ENCODE measurements at regions not wholly inside any gene's neighbourhood (a gene's known extent, or its start where the extent isn't known, plus 50 kb on each side); places are given as distances from the start of the nearest gene placed in this dataset.

DNA sequence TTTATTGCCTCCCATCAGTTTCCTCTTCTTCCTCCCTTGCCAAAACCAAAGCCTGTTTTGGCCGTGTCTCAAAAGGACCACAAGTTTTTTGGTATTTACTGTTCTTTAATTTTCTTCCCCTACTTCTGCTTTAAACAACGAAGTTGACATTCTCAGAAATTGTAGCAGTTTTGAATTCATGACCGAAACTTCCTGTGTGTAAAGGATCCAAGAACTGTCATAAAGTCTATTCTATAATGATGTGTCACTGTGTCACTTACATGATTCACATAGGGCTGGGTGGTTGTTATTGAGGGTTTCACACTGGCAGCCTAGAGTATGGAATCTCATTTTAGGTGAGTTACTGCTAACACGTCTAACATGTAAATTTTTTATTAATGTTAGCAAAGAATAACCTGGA is 741.0 kb upstream of the KLHL1 start:
- peaks cover 6% of the 10 kb centered on the region for H3K4me1 ChIP-seq (ENCODE audit: control insufficient read depth, insufficient read depth, low read length)
- no peak overlapping the region for H3K4me3 ChIP-seq (ENCODE audit: low read length)
- no peaks in the 10 kb centered on the region for H3K36me3 ChIP-seq (ENCODE audit: control insufficient read depth, insufficient read depth, low read length)
- H3K9me3 ChIP-seq (ENCODE audit: control insufficient read depth, low read length), result no peaks in the 10 kb centered on the region
- no peaks in the 10 kb centered on the region for H3K27me3 ChIP-seq (ENCODE audit: control insufficient read depth, insufficient read depth, low read length)
- no peak overlapping the region for H3K9ac ChIP-seq (ENCODE audit: low read length)

DNA sequence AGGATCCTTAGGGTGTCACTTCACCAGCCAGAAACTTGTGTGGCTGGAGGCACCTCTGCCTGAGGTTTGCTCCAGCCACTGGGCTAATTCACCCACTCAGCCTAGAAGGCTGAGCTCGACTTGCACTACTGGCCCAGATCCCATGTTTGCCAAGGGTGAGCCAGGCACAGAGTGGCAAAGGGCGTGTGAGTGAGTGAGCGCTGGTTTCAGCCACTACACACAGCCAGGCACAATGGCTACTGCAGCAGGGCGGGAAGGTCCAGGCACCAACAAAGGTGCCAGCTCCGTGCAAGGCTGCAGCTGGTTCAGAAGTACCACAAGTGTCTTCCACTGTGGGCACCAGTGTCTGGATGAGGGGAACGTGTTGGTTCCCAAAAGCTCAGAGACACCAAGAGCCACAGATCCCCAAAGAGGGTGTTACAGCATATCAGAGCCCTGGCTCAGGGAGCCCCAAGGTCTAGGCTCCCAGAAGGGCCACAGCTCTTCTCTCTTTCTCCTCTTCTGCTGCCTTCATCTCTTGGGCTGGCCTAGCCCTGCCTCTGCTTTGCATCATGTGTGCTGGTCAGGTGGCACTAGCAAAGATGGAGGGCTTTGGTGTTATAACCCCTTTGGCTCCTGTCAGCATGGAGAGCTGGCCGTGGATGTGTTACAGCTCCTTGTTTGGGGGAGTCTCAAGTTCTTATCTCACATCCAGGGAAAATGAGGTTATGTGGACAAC is 736.3 kb upstream of the KLHL1 start:
- no peak overlapping the region for H3K4me3 ChIP-seq (ENCODE audit: low read length)
- no peaks in the 10 kb centered on the region for H3K36me3 ChIP-seq (ENCODE audit: control insufficient read depth, insufficient read depth, low read length)
- H3K27me3 ChIP-seq (ENCODE audit: control insufficient read depth, insufficient read depth, low read length), result no peaks in the 10 kb centered on the region
- H3K4me1 ChIP-seq (ENCODE audit: control insufficient read depth, insufficient read depth, low read length), result peaks cover 7% of the 10 kb centered on the region
- H3K9me3 ChIP-seq (ENCODE audit: control insufficient read depth, low read length), result no peaks in the 10 kb centered on the region
- H3K9ac ChIP-seq (ENCODE audit: low read length), result no peak overlapping the region

DNA sequence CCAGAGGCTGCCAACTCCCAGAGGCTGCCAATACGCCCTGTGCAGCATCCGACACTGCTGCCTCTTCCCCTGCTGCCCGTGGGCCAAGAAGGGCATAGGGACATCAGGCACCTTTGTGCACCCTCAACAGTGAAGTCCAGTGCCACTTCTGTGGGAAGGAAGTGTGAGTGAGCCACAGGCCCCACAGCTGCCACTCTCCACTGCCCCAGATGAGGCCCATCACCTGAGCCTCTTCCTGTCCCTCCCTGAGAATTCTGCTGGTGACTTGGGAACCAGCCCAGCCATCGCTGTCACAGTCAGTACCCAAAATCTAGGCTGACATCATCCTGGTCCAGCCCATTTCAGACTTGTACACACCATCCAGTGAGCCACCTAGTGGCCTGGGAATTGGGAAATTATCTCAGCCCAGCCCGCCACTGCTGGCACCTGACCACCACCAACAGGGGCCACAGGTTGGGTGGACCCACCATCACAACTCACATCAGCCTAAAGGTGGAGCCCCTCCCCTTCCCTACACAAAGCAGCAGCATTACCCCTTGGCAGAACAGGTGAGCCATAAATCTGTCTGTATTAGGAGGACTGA is 733.9 kb upstream of the KLHL1 start:
- no peaks in the 10 kb centered on the region for H3K9me3 ChIP-seq (ENCODE audit: control insufficient read depth, low read length)

DNA sequence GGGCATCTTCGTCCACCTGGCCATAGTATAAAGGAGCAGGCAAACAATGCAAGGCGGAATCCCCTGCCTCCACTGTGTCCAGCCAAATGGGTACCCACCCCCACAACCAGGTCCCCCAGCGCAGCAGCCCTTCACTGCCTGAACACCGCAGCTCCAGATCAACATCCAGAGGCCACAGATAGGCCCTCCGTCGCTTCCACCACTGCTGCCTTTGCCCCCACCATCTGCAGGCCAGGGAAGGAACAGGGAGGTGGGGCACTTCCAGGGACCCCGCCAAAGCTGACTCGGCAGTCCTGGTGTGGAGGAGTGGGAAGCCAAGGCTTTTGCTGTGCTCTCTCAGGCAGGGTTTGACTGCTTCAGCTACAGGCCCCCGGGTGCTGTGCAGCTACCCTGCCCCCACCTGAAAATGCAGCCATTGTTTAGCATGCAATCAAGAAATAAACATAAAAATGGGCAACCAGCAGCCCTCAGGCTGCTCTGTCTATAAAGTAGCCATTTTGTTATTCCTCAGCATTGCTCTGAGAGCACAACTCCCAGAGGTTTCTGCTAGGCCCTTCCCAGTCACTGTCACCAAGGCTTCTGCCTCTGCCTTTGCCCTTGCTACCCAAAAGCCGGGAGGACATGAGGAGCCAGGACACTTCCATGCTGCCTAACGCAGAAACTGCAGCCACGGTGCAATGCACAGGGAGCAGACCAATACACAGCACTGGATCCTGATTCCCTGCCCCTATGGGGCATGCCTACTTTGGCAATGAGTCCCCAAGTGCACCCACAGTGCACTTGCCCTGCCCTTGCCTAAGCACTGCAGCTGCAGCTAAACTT is 733.2 kb upstream of the KLHL1 start:
- H3K9me3 ChIP-seq (ENCODE audit: control insufficient read depth, low read length), result no peaks in the 10 kb centered on the region
- no peaks in the 10 kb centered on the region for H3K27me3 ChIP-seq (ENCODE audit: control insufficient read depth, insufficient read depth, low read length)
- H3K4me1 ChIP-seq (ENCODE audit: control insufficient read depth, insufficient read depth, low read length), result peaks cover 7% of the 10 kb centered on the region
- H3K4me3 ChIP-seq (ENCODE audit: low read length), result no peak overlapping the region
- no peak overlapping the region for H3K9ac ChIP-seq (ENCODE audit: low read length)
- no peaks in the 10 kb centered on the region for H3K36me3 ChIP-seq (ENCODE audit: control insufficient read depth, insufficient read depth, low read length)

More for the DNA sequence above, 733.9 kb upstream of the KLHL1 start:
- Histone ChIP-seq H3K4me1 (ENCODE audit: control insufficient read depth, insufficient read depth, low read length) (peaks cover 7% of the 10 kb centered on the region), H3K27me3 (ENCODE audit: control insufficient read depth, insufficient read depth, low read length) (no peaks in the 10 kb centered on the region), H3K36me3 (ENCODE audit: control insufficient read depth, insufficient read depth, low read length) (no peaks in the 10 kb centered on the region), H3K4me3 (ENCODE audit: low read length) (no peak overlapping the region), H3K9ac (ENCODE audit: low read length) (no peak overlapping the region)

- no peak overlapping the region for H3K4me3 ChIP-seq (ENCODE audit: low read length)
- H3K9me3 ChIP-seq (ENCODE audit: control insufficient read depth, low read length), result no peaks in the 10 kb centered on the region
- H3K4me1 ChIP-seq (ENCODE audit: control insufficient read depth, insufficient read depth, low read length), result no peaks in the 10 kb centered on the region
- H3K27me3 ChIP-seq (ENCODE audit: control insufficient read depth, insufficient read depth, low read length), result no peaks in the 10 kb centered on the region
- no peaks in the 10 kb centered on the region for H3K36me3 ChIP-seq (ENCODE audit: control insufficient read depth, insufficient read depth, low read length)
- H3K9ac ChIP-seq (ENCODE audit: low read length), result no peak overlapping the region
These were observed 727.1 kb upstream of the KLHL1 start for GRCh38 chr13:70835371-70835770.

DNA sequence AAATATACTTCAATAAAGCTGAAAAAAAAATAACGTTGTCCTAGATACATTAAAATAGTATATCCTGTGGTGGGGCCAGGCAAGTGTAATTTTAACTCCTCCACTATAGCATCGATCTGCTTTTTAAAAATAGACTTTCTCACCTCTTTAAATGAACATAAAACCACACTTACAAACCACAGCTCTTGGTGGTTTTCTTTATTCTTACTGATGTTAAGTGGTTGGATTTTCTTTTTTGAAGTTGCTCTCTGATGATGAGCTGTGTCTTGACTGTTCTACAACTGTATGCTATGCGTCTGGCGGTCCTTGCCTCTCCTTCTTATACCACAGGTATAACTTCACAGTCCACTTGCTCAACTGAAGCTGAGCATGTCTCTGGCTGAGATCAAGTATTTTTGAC is 721.5 kb upstream of the KLHL1 start:
- Histone ChIP-seq H3K27me3 (ENCODE audit: control insufficient read depth, insufficient read depth, low read length) (no peaks in the 10 kb centered on the region), H3K36me3 (ENCODE audit: control insufficient read depth, insufficient read depth, low read length) (no peaks in the 10 kb centered on the region), H3K9me3 (ENCODE audit: control insufficient read depth, low read length) (no peaks in the 10 kb centered on the region), H3K4me1 (ENCODE audit: control insufficient read depth, insufficient read depth, low read length) (no peaks in the 10 kb centered on the region), H3K4me3 (ENCODE audit: low read length) (no peak overlapping the region), H3K9ac (ENCODE audit: low read length) (no peak overlapping the region)

GRCh38 chr13:70817576-70817975 is 709.3 kb upstream of the KLHL1 start:
- no peaks in the 10 kb centered on the region for H3K27me3 ChIP-seq (ENCODE audit: control insufficient read depth, insufficient read depth, low read length)
- no peak overlapping the region for H3K4me3 ChIP-seq (ENCODE audit: low read length)
- no peak overlapping the region for H3K9ac ChIP-seq (ENCODE audit: low read length)
- H3K36me3 ChIP-seq (ENCODE audit: control insufficient read depth, insufficient read depth, low read length), result no peaks in the 10 kb centered on the region
- no peaks in the 10 kb centered on the region for H3K4me1 ChIP-seq (ENCODE audit: control insufficient read depth, insufficient read depth, low read length)
- H3K9me3 ChIP-seq (ENCODE audit: control insufficient read depth, low read length), result no peaks in the 10 kb centered on the region

- Histone ChIP-seq H3K27me3 (ENCODE audit: control insufficient read depth, insufficient read depth, low read length) (no peaks in the 10 kb centered on the region), H3K9me3 (ENCODE audit: control insufficient read depth, low read length) (no peaks in the 10 kb centered on the region), H3K4me1 (ENCODE audit: control insufficient read depth, insufficient read depth, low read length) (no peaks in the 10 kb centered on the region), H3K4me3 (ENCODE audit: low read length) (no peak overlapping the region), H3K36me3 (ENCODE audit: control insufficient read depth, insufficient read depth, low read length) (no peaks in the 10 kb centered on the region), H3K9ac (ENCODE audit: low read length) (no peak overlapping the region)
These were observed 708.6 kb upstream of the KLHL1 start for GRCh38 chr13:70816853-70817252.

- H3K36me3 ChIP-seq (ENCODE audit: control insufficient read depth, insufficient read depth, low read length), result no peaks in the 10 kb centered on the region
- no peaks in the 10 kb centered on the region for H3K9me3 ChIP-seq (ENCODE audit: control insufficient read depth, low read length)
- no peaks in the 10 kb centered on the region for H3K4me1 ChIP-seq (ENCODE audit: control insufficient read depth, insufficient read depth, low read length)
- no peak overlapping the region for H3K4me3 ChIP-seq (ENCODE audit: low read length)
- no peak overlapping the region for H3K9ac ChIP-seq (ENCODE audit: low read length)
- H3K27me3 ChIP-seq (ENCODE audit: control insufficient read depth, insufficient read depth, low read length), result no peaks in the 10 kb centered on the region
These were observed 706.4 kb upstream of the KLHL1 start for GRCh38 chr13:70814684-70815083.

- no peaks in the 10 kb centered on the region for H3K9me3 ChIP-seq (ENCODE audit: control insufficient read depth, low read length)
- no peaks in the 10 kb centered on the region for H3K4me1 ChIP-seq (ENCODE audit: control insufficient read depth, insufficient read depth, low read length)
- no peaks in the 10 kb centered on the region for H3K36me3 ChIP-seq (ENCODE audit: control insufficient read depth, insufficient read depth, low read length)
- no peaks in the 10 kb centered on the region for H3K27me3 ChIP-seq (ENCODE audit: control insufficient read depth, insufficient read depth, low read length)
- H3K4me3 ChIP-seq (ENCODE audit: low read length), result no peak overlapping the region
- no peak overlapping the region for H3K9ac ChIP-seq (ENCODE audit: low read length)
These were observed 704.2 kb upstream of the KLHL1 start for GRCh38 chr13:70812481-70812880.

DNA sequence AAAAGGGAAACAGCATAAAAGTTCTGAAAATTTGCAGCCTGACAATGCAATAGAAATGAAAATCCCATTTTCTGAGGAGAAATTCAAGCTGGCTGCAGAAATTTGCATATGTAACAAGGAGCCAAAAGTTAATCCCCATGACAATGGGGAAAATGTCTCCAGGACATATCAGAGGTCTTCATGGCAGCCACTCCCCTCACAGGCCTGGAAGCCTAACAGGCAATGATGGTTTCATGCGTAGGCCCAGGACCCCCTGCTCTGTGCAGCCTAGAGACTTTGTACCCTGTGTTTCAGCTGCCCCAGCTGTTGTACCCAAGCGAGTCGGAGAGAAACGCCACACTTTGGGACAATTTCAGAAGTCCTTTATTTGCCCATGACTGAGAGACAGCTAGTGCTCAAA is 701.3 kb upstream of the KLHL1 start:
- H3K27me3 ChIP-seq (ENCODE audit: control insufficient read depth, insufficient read depth, low read length), result no peaks in the 10 kb centered on the region
- H3K9ac ChIP-seq (ENCODE audit: low read length), result no peak overlapping the region
- no peaks in the 10 kb centered on the region for H3K9me3 ChIP-seq (ENCODE audit: control insufficient read depth, low read length)
- H3K36me3 ChIP-seq (ENCODE audit: control insufficient read depth, insufficient read depth, low read length), result no peaks in the 10 kb centered on the region
- no peak overlapping the region for H3K4me3 ChIP-seq (ENCODE audit: low read length)
- H3K4me1 ChIP-seq (ENCODE audit: control insufficient read depth, insufficient read depth, low read length), result no peaks in the 10 kb centered on the region

DNA sequence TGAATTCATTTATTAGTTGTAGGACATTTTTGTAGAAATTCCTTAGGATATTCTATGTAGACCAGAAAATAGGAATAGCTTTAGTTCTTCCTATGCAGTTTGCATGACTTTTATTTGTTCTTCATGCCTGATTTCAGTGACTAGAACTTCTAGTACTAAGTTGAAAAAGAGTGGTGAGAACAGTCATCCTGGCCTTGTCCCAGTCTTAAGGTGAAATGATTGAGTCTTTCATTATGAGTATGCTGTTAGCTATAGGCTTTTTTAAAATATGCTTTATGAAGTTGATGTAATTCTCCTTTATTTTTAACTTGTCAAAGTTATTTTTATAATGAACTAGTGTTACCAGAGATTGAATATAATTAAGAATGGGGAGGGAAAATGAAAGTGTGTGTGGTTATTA is 690.1 kb upstream of the KLHL1 start:
- H3K9ac ChIP-seq (ENCODE audit: low read length), result no peak overlapping the region
- no peaks in the 10 kb centered on the region for H3K4me1 ChIP-seq (ENCODE audit: control insufficient read depth, insufficient read depth, low read length)
- no peak overlapping the region for H3K4me3 ChIP-seq (ENCODE audit: low read length)
- no peaks in the 10 kb centered on the region for H3K36me3 ChIP-seq (ENCODE audit: control insufficient read depth, insufficient read depth, low read length)
- H3K9me3 ChIP-seq (ENCODE audit: control insufficient read depth, low read length), result no peaks in the 10 kb centered on the region
- H3K27me3 ChIP-seq (ENCODE audit: control insufficient read depth, insufficient read depth, low read length), result no peaks in the 10 kb centered on the region

Measured in mucosa of stomach (tissue), 1 donor.